SK-N-SH (cell line): ENCODE measurements at regions not wholly inside any gene's neighbourhood (a gene's known extent, or its start where the extent isn't known, plus 50 kb on each side); places are given as distances from the start of the nearest gene placed in this dataset.

ENCODE experiments used
- CTCF ChIA-PET: fragments of 300-600, 350-600 bp; formaldehyde crosslinking; extraction: SDS; loops from one replicate; lab custom pipeline; 2021; lab: Yijun Ruan, JAX
- POLR2A ChIA-PET: fragments of 350-600 bp; sonication (Branson Sonifier 250); formaldehyde crosslinking; extraction: SDS; loops from one replicate; lab custom pipeline; 2020; ENCODE audit warnings: antibody characterized with exemption, inconsistent platforms; lab: Yijun Ruan, JAX
- DNase-seq: peaks from one replicate; pipeline ENCODE4 v3.0.0; 2012
- H2AFZ ChIP-seq: fragments of 200-600 bp; sonication (generic); 2 replicates; pipeline ENCODE4 v1.8.1; 2016; ENCODE audit warnings: antibody characterized with exemption, mild to moderate bottlenecking, low read depth
- H3F3A ChIP-seq: fragments of 200-600 bp; sonication (generic); replicated peaks from 2 replicates; pipeline ENCODE3; 2016; ENCODE audit warnings: antibody characterized with exemption, mild to moderate bottlenecking; ENCODE audit not compliant: insufficient read depth
- H3K27ac ChIP-seq, 2 experiments: fragments of 200-500 bp in 1 of 2; fragments of 200-600 bp in 1 of 2; sonication (Bioruptor generic) in 1 of 2; sonication (generic), shearing (Covaris generic) in 1 of 2; 2 replicates each; pipeline versions ENCODE4 v1.5.1 to v1.6.1; 2014 to 2016; ENCODE audit warnings: low read depth in 2 of 2, inconsistent platforms in 1 of 2, low read length in 1 of 2, mild to moderate bottlenecking in 1 of 2, mixed read lengths in 1 of 2
- H3K27me3 ChIP-seq: fragments of 200-600 bp; sonication (generic), shearing (Covaris generic); 2 replicates; pipeline ENCODE4 v1.6.1; 2016; ENCODE audit warnings: mixed run types; ENCODE audit not compliant: insufficient read depth
- H3K36me3 ChIP-seq, 2 experiments: fragments of 200-500 bp in 1 of 2; fragments of 200-600 bp in 1 of 2; sonication (Bioruptor generic) in 1 of 2; sonication (generic) in 1 of 2; replicated peaks in 1 of 2; 2 replicates each; pipeline versions ENCODE3 to v1.5.1; 2014 to 2016; ENCODE audit warnings: low read length in 1 of 2, mild to moderate bottlenecking in 1 of 2; ENCODE audit not compliant: insufficient read depth in 2 of 2, control insufficient read depth in 1 of 2
- H3K4me1 ChIP-seq, 2 experiments: fragments of 200-500 bp in 1 of 2; fragments of 200-600 bp in 1 of 2; sonication (Bioruptor generic) in 1 of 2; sonication (generic), shearing (Covaris generic) in 1 of 2; 2 replicates each; pipeline versions ENCODE4 v1.5.1 to v1.6.1; 2014 to 2016; ENCODE audit warnings: low read depth in 1 of 2, low read length in 1 of 2, mixed run types in 1 of 2; ENCODE audit not compliant: insufficient read depth in 2 of 2, control insufficient read depth in 1 of 2
- H3K4me2 ChIP-seq: fragments of 200-600 bp; sonication (generic), shearing (Covaris generic); 2 replicates; pipeline ENCODE4 v1.6.1; 2017; ENCODE audit warnings: mixed run types
- H3K4me3 ChIP-seq, 2 experiments: fragments of 200-500 bp in 1 of 2; fragments of 200-600 bp in 1 of 2; sonication (Bioruptor generic) in 1 of 2; sonication (generic), shearing (Covaris generic) in 1 of 2; 2 replicates each; pipeline versions ENCODE4 v1.5.1 to v1.8.1; 2014 to 2016; ENCODE audit warnings: low read depth in 2 of 2, inconsistent platforms in 1 of 2, low read length in 1 of 2, mild to moderate bottlenecking in 1 of 2, mixed read lengths in 1 of 2, moderate library complexity in 1 of 2
- H3K79me2 ChIP-seq: fragments of 200-600 bp; sonication (generic); 2 replicates; pipeline ENCODE4 v1.8.1; 2017; ENCODE audit warnings: mild to moderate bottlenecking; ENCODE audit not compliant: insufficient read depth
- H3K9ac ChIP-seq: fragments of 200-600 bp; sonication (generic); 2 replicates; pipeline ENCODE4 v1.6.1; 2017; ENCODE audit warnings: mixed run types
- H3K9me2 ChIP-seq: fragments of 200-600 bp; sonication (generic); 2 replicates; pipeline ENCODE4 v1.6.1; 2017; ENCODE audit warnings: mixed run types
- H3K9me3 ChIP-seq: fragments of 200-600 bp; sonication (generic); 2 replicates; pipeline ENCODE4 v1.6.1; 2017; ENCODE audit warnings: mixed run types, mild to moderate bottlenecking, moderate library complexity
- H4K20me1 ChIP-seq: fragments of 200-600 bp; sonication (generic); 2 replicates; pipeline ENCODE4 v1.6.1; 2017; ENCODE audit warnings: mild to moderate bottlenecking, mixed run types; ENCODE audit not compliant: insufficient read depth
- ELF1 ChIP-seq: IDR thresholded peaks from 2 replicates; pipeline ENCODE4 v1.4.0; 2012
- FOXJ3 ChIP-seq: sonication (generic); formaldehyde crosslinking; IDR thresholded peaks from 2 replicates; pipeline ENCODE4 v1.5.1; 2020; ENCODE audit warnings: mild to moderate bottlenecking, missing genetic modification reagents
- FOXM1 ChIP-seq: IDR thresholded peaks from 2 replicates; pipeline ENCODE4 v1.4.0; 2012; ENCODE audit warnings: low read depth, mild to moderate bottlenecking
- GABPA ChIP-seq: IDR thresholded peaks from 2 replicates; pipeline ENCODE4 v1.4.0; 2012; ENCODE audit warnings: low read depth, mild to moderate bottlenecking
- JUND ChIP-seq: IDR thresholded peaks from 2 replicates; pipeline ENCODE4 v1.4.0; 2012
- MEF2A ChIP-seq: IDR thresholded peaks from 2 replicates; pipeline ENCODE4 v1.4.0; 2012; ENCODE audit warnings: low read depth, borderline replicate concordance
- MXI1 ChIP-seq: IDR thresholded peaks from 2 replicates; pipeline ENCODE4 v1.6.1; 2012; ENCODE audit warnings: mild to moderate bottlenecking, low read depth, low read length, improper control_type of control experiment
- POLR2AphosphoS5 ChIP-seq: IDR thresholded peaks from 2 replicates; pipeline ENCODE4 v1.6.1; 2012; ENCODE audit warnings: low read depth, low read length
- REST ChIP-seq: IDR thresholded peaks from 2 replicates; pipeline ENCODE4 v1.6.1; 2012; ENCODE audit warnings: mild to moderate bottlenecking, low read depth, low read length, moderate library complexity
- RFX5 ChIP-seq: IDR thresholded peaks from 2 replicates; pipeline ENCODE4 v1.6.1; 2012; ENCODE audit warnings: mild to moderate bottlenecking, improper control_type of control experiment, low read length
- SMC3 ChIP-seq: IDR thresholded peaks from 2 replicates; pipeline ENCODE4 v1.6.1; 2012; ENCODE audit warnings: low read depth, low read length, improper control_type of control experiment
- TEAD4 ChIP-seq: IDR thresholded peaks from 2 replicates; pipeline ENCODE4 v1.4.0; 2012; ENCODE audit warnings: mild to moderate bottlenecking, borderline replicate concordance; ENCODE audit not compliant: insufficient read depth
- USF2 ChIP-seq: fragments of 150-350 bp; IDR thresholded peaks from 2 replicates; pipeline ENCODE4 v1.6.1; 2017; ENCODE audit warnings: antibody characterized with exemption, low read length, low read depth, borderline replicate concordance
- ZBTB33 ChIP-seq: IDR thresholded peaks from 2 replicates; pipeline ENCODE4 v1.4.0; 2012; ENCODE audit warnings: low read depth, borderline replicate concordance
- WGBS: methylation state at CpG from one replicate; pipeline ENCODE4 v1.1.6; 2017; ENCODE audit warnings: low lambda C conversion rate; 5-methylcytosine and 5-hydroxymethylcytosine counted together
- TF ChIP-seq, protein P1 (sequence below): IDR thresholded peaks from 2 replicates; pipeline ENCODE4 v1.4.0; 2012; ENCODE audit warnings: low read depth
- TF ChIP-seq, protein P2 (sequence below): IDR thresholded peaks from 2 replicates; pipeline ENCODE4 v1.4.0; 2012; ENCODE audit warnings: low read depth, borderline replicate concordance

- TF ChIP-seq USF2: no peak
- TF ChIP-seq, protein P1, sequence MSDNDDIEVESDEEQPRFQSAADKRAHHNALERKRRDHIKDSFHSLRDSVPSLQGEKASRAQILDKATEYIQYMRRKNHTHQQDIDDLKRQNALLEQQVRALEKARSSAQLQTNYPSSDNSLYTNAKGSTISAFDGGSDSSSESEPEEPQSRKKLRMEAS: no peak
These were observed 928.0 kb downstream of the EFNB2 start (continued) for GRCh38 chr13:105607426-105607825.

DNA sequence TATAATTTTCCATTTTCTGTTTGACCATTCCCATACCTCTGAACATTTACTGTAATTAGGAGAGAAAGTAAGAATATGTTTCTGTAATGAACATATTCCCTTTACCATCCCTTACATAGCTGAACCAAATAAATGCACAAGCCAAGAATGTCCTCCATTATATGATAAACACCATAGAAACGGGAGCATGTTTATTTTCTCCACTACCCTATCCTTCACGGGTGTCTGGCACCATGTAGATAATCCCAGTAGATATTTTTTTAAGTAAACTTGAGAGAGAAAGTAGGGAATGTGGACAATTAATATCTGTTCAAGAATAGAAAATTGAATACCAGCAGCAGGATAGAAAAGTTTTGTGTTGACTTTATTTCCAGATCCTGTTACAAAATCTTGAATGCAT, 928.4 kb downstream of the EFNB2 start:
- no peak overlapping the region for H2AFZ ChIP-seq
- TF ChIP-seq MEF2A (no peak), MXI1 (no peak), TEAD4 (no peak), REST (no peak), ZBTB33 (no peak), ELF1 (no peak), POLR2AphosphoS5 (no peak), RFX5 (no peak), GABPA (no peak), FOXJ3 (no peak), JUND (no peak), SMC3 (no peak), FOXM1 (no peak)
- TF ChIP-seq, protein P2, sequence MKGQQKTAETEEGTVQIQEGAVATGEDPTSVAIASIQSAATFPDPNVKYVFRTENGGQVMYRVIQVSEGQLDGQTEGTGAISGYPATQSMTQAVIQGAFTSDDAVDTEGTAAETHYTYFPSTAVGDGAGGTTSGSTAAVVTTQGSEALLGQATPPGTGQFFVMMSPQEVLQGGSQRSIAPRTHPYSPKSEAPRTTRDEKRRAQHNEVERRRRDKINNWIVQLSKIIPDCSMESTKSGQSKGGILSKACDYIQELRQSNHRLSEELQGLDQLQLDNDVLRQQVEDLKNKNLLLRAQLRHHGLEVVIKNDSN: no peak
- no peak overlapping the region for H3K27ac ChIP-seq
- ChIA-PET CTCF (interaction anchor here (0.6 kb wide), 1 partner anchor 25 kb away, joined by 4 read pairs; no protein-coding TSS in a partner anchor), POLR2A (no interaction called here)
- peak; percentile 16 for DNase-seq
- H3K9ac ChIP-seq: no peak overlapping the region
- no peak overlapping the region; a peak in 1 of 4 replicates for H3K4me3 ChIP-seq
- 13% methylated on average over 2 of the region's 2 CpGs for WGBS
- H3K9me2 ChIP-seq: no peaks in the 10 kb centered on the region
- H3K36me3 ChIP-seq: no peaks in the 10 kb centered on the region
- no peaks in the 10 kb centered on the region for H3K27me3 ChIP-seq
- no peaks in the 10 kb centered on the region for H4K20me1 ChIP-seq
- H3K9me3 ChIP-seq: no peaks in the 10 kb centered on the region
- H3K4me2 ChIP-seq: no peak overlapping the region
- no peaks in the 10 kb centered on the region for H3K79me2 ChIP-seq
- H3K4me1 ChIP-seq: peaks cover 0 to 5% of the 10 kb centered on the region in 2 experiments; a peak in 2 of 4 replicates
- no peaks in the 10 kb centered on the region for H3F3A ChIP-seq
